ENCODE measurements at regions not wholly inside any gene's neighbourhood (a gene's known extent, or its start where the extent isn't known, plus 50 kb on each side); places are given as distances from the start of the nearest gene placed in this dataset.
"Not testable (repeated sequence)": the region's sequence is repeated elsewhere in the genome, so short reads cannot be mapped to it uniquely, and the experiment has no call there.

DNA sequence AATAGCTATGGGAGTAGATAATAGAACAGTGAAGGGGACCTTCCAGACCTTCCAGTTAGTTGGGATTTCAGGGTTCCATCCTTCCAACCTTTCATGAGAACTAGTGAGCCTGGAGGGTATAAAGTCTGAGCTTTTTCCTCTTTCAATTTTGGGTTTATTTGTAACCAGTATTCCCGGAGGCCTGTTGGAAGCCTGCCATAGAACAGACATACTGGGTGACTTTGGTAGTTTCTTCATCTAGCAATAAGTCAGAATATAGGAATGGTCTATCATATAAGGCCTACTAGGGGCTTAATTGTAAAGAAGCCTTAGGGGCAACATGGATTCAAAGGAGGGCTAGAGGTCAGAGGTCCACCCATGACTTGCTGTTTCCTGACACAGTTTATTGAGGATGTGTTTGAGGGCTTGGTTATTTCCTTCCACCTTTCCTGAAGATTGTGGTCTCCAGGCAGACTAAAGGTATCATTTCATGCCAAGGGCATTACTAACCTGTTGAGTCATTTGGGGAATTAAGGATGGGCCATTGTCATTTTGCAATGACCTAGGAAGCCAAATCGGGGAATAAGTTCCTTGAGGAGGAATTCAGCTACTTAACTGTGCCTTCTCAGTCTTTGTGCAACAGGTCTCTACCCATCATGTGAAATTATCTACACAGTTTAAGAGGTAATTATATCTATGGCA is 410.3 kb downstream of the SLC6A15 start:
- no peak for DNase-seq

DNA sequence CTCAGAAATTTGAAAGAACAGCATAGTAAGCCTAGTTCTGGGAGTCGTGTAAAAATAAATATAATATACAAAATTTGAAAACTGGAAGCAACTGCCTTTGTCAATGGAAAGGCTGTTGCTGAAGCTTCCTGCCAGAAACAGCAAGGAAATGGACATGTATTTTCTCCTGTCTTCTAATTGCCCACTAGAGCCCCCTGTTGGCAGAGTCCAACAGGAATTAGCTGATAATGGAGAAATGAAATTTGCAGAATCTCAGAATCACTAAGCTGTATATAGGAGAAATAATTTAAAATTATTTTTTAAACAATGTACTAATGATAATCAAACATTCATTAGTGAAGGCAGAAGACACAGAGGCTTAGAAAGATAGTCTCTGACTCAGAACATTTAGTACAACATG is 414.8 kb downstream of the SLC6A15 start:
- peak in 1 of 56 donors; percentile 49 for DNase-seq

DNA sequence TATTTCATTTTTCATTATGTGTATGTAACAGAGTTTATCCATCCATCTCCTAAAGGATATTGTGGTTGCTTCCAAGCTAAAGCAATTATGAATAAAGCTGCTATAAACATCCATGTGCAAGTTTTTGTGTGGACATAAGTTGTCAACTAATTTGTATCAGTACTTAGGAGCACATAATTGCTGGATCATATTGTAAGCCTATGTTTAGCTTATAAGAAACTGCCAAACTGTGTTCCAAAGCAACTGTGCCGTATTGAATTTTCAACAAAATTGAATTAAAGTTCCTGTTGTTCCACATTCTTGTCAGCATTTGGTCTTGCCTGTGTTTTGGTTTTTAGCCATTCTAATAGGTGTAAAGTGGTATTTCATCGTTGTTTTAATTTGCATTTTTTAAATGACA is 416.9 kb downstream of the SLC6A15 start:
- no peak for DNase-seq

DNA sequence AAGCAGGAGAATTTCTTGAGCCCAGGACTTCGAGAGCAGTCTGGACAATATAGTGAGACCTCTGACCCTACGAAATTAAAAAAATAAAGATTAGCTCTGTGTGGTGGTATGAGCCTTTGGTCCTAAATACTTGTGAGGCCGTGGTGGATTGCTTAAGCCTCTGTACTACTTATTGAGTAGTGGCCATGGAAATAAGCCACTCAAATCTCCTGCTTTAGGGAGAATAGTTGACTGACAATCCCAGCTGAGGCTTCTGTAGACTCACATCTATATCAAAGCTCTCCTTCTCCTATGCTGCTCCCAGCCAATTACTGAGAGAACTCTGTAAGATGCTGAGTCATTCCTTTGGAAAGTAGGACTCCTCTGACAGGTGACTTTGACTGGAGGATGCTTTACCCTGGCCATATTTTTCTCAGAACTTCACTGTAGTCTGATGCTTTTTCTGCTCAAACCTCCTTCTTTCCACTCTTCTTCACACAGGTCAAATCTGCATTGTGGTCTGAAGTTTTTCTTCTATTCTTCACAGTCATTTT is 420.2 kb downstream of the SLC6A15 start:
- no peak for DNase-seq

DNA sequence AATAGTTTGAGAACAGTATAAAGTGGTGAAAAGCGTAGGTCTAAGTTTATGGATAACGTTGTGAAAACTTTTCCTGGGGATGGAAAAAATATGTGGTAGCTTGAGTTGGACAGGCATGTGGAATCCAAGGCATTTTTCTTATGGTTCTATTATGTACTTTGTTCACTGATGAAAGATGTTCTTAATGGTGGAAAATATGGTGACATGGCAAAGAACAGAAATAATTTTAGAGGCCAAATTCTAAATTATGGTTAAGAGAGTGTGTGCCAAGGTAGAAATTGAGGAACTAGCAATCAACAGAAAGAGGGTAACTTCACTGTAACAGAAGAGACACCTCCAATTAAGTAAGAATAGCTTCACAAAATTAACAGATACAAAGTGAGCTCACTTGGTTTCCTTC is 427.8 kb downstream of the SLC6A15 start:
- DNase-seq: no peak

DNA sequence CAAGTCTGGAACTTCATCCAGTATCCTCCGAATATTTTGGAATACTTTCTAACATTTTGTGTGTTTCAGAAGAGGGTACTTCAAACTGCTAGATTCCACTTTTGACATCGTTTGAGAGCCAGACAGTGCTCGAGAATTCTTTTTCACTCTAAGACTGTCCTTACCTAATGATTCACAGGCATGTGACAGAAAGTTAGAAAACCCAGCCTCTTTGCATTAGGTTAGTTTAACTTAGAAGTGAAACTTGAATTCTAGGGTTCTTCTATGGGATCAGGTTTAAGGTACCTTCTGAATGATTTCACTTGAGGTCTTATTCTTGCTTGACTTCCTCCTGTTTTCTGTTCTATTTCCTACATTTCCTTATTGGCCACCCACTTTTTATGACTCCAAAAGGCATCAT is 431.8 kb downstream of the SLC6A15 start:
- no peak for DNase-seq

DNA sequence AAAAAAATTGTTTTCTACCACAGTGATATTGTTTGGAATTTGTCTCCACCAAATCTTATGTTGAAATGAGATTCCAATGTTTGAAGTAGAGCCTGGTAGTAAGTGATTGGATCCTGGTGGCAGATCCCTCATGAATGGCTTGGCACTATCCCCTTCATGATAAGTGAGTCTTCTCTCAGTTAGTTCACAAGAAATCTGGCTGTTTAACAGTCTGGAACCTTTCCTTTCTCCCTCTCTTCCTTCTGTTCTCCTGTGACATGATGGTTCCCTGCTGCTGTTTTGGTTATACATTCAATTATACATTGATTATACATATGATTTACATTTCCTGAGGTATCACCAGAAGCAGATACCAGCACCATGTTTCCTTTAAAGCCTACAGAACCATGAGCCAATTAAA is 442.2 kb downstream of the SLC6A15 start:
- DNase-seq: no peak

DNA sequence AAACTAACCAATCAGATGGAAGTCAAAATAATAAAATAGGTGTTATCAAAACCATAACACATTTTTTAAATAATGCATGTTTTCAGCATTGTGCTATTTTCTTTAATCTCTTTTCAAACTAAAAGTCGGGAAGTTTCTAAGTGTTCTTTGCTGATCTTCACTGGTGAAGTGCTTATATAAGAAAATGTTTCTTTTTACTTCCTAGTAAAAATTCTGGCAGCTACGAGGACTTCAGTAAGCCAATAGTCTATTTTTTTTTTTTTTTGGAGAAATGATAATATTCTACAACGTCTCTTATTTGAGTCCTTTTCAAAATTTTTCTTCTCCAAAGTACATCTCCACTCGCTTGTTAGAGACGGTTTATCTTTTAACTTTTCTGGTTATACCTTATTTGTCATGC is 448.0 kb downstream of the SLC6A15 start:
- no peak for DNase-seq

DNA sequence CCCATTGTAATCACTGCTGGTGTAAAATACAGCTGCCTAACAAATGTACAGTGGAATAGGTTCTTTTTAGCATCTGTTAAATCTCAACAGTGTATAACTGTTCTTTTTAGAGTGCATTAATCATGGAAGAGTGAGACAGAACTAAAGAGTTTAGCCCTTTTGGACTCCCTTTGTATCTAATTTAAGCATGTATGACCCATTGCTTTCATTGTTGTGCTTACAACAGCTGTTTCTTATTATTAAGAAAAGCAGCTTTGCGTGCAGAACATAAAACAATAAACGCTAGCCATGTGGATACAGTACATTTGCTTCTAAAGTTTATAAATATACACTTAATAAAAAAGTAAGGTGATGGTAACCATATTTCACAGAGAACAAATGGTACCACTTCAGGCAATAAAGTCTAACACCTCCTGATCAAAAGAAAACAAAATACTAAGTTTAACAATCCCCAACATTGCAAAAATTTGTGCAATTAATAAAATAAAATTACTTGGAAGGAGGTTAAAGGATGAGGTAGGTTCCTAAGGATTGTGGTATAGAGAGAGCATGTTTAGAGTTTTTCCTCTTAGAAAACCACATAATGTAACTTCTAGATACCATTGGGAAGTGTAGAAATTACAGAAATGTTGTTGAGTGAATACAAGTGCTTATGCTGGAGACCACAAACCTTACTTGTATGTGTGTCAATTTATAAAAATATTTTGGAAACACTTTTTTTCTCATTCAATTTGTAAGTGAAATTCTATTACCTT is 448.7 kb downstream of the SLC6A15 start:
- no peak for DNase-seq

DNA sequence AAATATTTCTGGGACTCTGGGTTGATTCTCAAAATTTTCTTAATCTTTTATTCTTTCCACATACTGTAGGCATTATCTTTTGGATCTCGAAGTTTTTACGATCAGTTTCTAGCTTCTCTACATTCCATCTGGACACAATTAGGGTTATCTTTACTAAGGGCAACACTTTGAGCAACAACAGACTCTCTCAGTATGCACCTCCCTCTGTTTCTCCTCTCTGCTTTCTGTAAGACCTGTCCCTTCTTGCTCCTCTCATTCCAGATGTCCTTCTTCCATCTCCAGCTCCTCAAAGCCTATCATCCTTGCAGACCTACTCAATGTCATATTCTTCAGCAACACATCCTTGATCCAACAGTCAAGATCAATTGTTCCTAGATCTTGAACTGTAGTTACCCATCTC is 457.0 kb downstream of the SLC6A15 start:
- no peak for DNase-seq

DNA sequence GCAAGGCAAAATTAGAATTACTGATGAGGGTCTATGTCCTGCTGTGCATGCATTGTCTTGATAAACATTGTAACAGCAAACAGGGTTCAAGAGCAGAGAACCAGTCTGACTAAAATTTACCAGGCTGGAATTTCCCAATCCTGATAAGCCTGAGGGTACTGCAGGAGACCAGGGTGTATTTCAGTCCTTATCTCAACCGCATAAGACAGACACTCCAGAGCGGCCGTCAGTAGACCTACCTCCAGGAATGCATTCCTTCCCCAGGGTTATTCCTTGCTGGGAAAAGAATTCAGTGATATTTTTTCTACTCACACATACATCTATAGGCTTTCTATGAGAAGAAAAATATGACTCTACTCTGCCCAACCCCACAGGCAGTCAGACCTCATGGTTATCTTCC is 466.1 kb downstream of the SLC6A15 start:
- not testable (repeated sequence) for DNase-seq

DNA sequence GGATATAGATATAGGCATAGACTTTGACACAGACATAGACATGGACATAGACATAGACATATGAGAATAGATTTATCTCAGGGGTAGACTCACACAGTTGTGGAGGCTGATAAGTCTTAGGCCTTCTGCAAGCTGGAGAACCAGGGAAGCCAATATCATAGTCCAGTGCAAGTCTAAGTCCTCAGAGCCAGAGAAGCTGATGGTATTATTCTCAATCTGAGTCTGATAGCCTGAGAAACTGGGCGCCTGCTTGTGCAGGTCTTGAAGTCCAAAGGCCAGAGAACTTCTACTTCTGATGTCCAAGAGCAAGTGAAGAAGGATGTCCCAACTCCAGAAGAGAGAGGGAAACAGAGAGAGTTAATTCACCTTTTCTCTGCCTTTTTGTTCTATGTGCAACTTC is 476.5 kb downstream of the SLC6A15 start:
- no peak for DNase-seq

DNA sequence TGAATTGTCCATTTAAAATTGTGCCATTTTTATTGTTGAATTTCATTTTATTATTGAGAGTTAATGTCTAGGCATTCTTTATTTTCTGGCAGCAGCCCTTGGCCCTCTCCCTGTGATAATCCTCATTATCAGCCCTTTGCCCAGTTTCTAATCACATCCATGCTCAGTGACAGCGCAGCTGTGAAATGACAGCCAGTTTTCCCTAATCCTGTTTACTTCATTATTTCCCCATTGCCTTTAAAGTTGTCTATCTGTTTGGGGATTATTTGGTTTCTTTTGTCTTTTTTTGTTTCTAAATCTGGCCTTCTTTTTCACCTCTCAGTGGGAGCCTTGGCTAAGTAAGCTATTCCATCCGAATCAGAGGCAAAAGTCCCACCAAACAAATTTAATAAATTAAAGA is 476.9 kb downstream of the SLC6A15 start:
- no peak for DNase-seq

DNA sequence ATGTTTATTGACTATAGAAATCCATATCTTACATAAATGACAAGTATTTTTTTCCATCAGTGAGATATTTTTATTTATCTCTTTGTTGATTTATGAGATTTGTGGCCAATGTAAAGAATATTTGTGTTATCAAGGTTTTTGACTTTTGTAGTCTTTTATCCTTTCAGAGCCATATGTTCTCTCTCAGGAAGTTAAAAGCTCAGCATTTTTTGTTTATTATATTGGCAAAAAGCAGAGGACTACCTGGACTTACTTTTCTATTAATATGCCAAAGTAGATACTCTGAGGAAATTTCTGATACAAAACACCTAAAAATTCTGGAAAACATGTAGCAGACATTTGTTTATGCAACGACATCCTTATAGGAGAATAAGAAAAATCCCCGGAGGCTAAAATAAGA is 490.3 kb downstream of the SLC6A15 start:
- no peak for DNase-seq

DNA sequence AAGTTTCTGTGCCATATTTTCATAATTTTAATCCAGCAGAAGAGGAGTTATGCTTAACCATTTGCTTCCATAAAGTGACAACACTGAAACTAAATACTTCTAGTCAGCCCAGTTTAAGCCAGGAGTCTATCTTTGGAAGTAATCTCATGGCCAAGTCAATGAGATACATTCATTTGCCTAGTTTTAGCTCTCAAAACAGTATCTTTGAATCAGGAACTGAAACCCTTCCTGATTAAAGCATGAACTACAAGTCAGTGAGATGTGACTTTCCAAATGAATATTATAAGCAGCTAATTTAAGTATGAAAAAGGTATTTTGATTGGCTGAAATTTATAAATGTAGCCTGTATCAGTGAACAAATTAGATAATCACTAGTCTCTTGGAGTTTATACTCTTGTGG is 491.5 kb downstream of the SLC6A15 start:
- DNase-seq: no peak

DNA sequence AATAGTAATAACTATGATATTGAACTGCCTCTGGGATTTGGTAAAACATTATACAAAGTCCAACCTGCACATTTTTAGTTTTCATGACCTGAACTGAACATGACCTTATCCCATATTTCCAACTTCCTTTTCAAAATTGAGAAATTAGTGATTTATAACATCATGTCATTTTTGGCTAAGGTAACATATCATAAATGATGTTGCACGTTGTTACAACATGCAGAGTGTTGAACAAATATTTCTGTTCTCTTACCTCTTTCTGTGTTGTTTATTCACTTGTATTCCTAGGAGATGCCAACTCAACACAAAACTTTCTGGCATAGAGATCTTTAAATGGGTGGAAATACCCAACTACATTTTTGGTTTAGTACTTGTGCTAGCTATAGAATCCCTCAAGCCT is 496.0 kb downstream of the SLC6A15 start:
- DNase-seq: no peak

DNA sequence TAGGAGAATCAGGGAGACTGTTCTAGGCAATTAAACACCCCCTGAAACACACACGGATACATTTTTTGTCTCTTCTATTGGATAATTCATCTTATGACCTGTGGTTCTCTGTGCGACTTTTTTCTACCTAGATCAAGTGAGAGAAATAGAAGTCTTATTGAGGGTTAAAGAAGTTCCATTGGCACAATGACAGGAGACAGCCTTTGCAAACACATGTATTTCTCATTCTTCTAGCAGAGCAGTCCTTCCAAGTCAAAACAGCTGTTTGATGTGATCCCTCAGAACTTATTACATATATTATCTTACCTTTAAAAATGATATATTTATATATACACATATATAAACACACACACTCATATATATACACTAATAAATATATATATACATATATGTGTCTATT is 496.7 kb downstream of the SLC6A15 start:
- DNase-seq: no peak

DNA sequence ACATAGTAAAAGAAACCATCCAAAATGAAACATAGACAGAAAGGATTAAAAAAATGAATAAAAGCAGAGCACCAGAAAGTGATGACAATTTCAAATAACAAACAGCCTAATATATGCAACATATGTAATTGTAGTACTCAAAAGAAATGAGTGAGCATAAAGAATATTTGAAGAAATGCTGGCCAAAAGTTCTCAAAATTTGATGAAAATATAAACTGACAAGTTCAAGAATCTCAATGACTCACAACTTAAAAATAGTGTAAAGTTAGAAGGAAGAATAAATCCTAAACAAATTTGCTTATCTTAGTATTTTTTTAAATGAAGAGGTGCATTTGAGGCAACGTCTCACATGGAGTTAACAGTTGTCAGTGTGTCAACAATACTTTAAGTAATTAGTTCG is 498.9 kb downstream of the SLC6A15 start:
- DNase-seq: no peak

DNA sequence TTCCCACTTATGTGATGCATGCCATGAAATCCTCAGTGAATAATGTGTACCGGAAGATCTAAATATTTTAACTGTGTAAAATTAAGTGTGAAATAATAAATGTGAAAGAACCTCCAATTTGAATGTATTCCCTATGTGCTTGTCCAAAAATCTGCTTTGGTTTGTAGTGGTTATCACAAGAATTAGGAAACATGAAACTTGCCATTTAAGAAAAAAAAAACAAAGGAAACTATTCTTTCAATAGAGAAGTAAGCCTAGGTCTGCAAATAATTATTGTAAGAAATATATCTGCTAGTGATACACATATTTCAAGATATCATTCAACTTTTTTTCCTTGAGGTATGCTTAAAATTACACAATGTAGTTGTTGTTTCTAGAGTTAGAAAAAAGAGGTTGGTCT is 500.4 kb downstream of the SLC6A15 start:
- no peak for DNase-seq

DNA sequence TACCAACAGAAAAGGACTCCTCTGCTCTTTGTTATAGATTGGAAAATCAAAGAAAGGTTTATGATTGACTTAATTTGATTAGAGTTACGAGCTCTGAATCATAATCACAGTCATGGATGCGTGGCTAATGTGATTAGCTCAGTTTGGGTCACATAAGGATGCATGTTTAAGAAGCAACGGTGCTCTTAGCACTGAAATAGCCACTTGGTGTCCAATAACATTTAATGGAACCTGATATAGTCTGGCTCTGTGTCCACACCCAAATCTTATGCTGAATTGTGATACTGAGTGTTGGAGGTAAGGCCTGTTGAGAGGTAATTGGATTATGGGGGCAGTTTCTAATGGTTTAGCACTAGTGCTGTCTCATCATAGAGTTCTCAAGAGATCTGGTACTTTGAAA is 501.6 kb downstream of the SLC6A15 start:
- DNase-seq: no peak

DNA sequence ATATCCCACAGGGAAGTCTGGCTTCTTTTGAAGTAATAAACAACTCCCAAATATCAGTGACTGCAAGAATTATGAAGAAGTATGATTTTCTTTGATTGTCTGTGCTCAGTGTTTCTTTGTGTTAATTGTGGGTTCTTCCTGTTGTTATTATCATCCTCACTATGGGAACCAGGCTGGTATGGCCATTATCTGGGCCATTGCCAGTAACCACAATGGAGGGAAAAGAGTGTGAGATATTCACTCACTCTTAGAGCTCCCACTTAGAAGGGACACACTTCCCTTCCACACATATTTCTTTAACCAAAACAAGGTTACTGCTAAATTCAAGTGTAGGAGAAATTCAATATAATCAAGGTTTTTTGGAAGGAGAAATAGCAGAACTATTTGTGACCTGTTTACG is 503.7 kb downstream of the SLC6A15 start:
- DNase-seq: no peak

DNA sequence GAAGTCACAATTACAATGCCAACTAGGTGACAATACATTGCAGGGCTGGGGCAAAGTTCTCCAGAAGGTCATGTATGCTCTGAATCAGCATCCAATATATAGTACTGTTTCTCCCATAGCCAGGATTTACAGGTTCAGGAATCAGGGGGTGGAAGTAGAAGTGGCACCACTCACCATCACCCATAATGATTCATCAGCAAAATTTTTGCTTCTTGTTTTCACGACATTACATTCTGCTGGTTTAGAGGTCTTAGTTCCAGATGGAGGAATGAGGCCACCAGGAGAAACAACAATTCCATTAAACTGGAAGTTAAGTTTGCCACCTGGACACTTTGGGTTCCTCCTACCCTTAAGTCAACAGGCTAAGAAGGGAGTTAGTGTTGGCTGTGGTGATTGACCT is 505.9 kb downstream of the SLC6A15 start:
- not testable (repeated sequence) for DNase-seq

DNA sequence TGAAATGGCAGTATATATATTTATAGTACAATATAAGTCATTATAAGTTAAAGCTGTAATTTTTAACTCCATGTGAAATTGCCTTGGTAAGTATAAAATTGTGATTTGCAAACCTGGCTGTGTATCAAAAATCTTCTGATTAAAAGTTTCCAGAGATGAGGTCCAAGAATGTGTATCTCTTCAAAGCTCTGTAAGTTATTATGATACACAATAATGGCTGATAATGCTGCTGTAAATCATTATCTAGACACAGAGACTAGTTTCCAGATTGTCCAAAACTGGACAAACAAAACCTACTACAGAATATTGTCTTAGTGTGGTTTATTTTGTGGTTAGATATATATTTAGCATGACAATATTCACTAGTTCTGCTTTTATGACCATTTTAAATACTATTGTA is 514.8 kb downstream of the SLC6A15 start:
- DNase-seq: no peak

All from amygdala (tissue), 56 donors.